Omental fat pad (tissue), 3 donors: ENCODE measurements at regions not wholly inside any gene's neighbourhood (a gene's known extent, or its start where the extent isn't known, plus 50 kb on each side); places are given as distances from the start of the nearest gene placed in this dataset.

Experiments used
- ATAC-seq: fragments of 150-250 bp; one replicate; pipeline ENCODE4 v1.9.1; 2016; ENCODE audit warnings: mild to moderate bottlenecking, moderate library complexity; ENCODE audit not compliant: low FRiP score
- DNase-seq: peaks from one replicate; pipeline ENCODE4 v3.0.0-alpha.2; 2019; ENCODE audit warnings: low spot score
- TF ChIP-seq, protein P1 (sequence below), 3 donors: fragments of 450-650 bp; IDR thresholded peaks; one replicate each; pipeline ENCODE4 v1.5.1; 2016 to 2017; ENCODE audit warnings: antibody characterized with exemption in 3 of 3, mild to moderate bottlenecking in 3 of 3, moderate library complexity in 2 of 3

DNA sequence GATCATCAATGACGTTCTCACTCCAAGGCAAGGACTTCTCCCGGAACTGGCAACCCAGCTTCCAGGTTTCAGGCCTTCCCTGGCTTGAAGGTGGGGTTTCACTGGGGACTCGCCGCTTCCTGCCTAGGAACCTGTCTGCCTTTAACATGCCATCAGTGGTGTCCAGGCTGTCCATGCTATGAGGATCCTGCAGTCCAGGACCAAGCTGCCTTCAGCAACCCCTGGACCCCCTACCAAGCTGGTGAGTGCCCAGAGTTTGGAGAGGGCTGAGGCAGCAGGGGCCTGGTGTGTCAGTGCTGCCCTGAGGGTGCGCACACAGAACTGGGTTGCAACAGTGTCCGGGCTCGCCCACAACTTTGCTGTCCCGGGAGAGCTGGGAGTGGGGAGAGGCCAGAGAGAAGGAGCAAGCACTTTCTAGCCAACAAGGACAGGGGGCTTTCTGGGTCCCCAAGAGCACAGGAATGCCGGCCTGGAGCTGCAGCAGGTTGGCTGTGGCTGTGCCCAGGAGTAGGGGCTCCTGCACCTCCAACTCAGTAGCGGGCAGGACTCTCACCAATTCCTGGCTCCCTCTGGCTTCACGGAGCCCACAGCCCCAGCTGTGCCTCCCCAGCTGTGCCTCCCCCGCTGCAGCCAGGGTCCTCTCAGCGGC is 1563.2 kb upstream of the MIR17HG start:
- ATAC-seq (no peak), DNase-seq (no peak)
- TF ChIP-seq, protein P1, sequence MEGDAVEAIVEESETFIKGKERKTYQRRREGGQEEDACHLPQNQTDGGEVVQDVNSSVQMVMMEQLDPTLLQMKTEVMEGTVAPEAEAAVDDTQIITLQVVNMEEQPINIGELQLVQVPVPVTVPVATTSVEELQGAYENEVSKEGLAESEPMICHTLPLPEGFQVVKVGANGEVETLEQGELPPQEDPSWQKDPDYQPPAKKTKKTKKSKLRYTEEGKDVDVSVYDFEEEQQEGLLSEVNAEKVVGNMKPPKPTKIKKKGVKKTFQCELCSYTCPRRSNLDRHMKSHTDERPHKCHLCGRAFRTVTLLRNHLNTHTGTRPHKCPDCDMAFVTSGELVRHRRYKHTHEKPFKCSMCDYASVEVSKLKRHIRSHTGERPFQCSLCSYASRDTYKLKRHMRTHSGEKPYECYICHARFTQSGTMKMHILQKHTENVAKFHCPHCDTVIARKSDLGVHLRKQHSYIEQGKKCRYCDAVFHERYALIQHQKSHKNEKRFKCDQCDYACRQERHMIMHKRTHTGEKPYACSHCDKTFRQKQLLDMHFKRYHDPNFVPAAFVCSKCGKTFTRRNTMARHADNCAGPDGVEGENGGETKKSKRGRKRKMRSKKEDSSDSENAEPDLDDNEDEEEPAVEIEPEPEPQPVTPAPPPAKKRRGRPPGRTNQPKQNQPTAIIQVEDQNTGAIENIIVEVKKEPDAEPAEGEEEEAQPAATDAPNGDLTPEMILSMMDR (IDR thresholded peaks at IDR 0.05): no peak

DNA sequence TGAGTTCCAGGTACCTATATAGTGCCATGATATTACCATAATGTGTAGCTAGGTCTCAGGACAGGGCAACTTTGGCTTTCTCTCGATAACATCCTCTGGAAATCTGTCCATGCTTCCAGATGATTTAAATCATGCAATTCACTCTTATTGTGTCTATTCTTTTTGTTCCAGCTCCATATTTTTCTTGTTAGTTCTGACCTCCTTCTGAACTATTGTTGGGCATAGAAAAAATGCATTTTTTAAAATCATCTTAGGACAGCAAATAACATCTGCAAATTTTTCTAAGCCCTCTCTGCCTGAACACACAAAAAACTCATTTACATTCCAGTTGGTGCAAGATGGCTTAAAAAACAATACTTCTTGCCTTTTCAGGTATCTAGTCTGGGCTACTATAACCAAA is 1561.0 kb upstream of the MIR17HG start:
- TF ChIP-seq, protein P1 (IDR thresholded peaks at IDR 0.05): no peak
- no peak for ATAC-seq
- no peak for DNase-seq

DNA sequence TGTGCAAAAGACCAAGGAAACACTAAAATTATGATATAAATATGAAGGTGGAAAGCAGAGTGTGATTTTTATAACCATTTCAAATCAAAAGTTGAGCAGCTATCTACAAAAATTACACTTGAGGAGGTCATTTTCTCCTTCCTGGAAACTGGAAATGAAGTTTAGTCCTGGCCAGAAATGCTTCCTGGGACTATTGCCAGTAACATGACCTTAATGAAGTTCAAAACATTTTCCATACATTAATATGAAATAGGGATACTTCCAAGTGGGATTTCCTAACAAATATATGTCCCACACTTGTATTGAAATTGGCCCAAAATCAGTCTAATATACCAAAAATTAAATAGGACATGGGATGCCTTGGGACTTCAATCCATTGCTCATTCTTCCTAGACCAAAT is 1556.8 kb upstream of the MIR17HG start:
- ATAC-seq (no peak), DNase-seq (no peak)
- TF ChIP-seq, protein P1 (IDR thresholded peaks at IDR 0.05): no peak

DNA sequence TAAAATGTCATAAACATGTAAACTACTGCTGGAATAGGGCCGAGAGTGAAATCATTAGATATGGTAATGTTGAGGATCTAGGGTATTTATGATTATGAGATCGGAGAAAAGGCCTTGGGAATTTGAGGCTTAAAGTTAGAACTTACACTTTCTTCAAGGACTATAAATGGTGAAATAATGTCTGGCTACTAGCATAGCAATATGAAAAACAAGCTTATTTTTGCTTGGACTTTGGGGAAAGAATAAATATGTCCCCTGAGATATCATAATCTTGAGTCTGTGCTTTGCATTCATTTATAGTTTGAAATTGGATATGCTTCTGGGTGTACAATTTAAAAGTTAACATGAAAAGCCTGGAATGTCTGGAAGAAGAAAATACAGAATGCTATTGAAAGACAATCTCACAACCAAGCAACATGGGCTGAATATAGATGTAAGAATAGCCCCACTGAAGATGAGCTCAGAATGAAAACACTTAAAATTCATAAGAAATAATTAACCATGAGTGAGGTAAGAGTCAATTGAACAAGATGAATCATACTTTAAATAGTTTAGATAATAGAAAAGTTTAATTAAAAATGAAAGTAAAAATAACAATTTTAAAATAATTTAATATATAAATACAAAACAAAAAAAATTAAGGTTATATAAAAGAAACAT is 1555.4 kb upstream of the MIR17HG start:
- ATAC-seq: no peak
- TF ChIP-seq, protein P1 (IDR thresholded peaks at IDR 0.05): no peak
- DNase-seq: no peak

DNA sequence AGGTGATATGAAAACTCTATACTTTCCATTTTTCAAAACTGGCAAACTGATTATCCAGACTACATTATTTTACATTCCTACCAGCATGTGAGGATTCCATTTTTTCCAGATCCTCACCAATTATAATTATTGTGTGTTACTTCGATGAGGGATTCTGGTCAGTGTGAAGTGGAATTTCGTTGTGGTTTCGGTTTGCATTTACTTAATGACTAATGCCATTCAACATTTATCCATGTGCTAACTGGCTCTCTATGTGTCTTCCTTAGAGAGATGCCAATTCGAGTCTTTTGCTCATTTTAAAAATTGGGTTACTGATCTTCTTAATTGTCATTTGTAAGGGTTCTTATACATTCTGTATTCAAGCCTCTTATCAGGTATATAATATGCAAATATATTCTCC is 1551.3 kb upstream of the MIR17HG start:
- DNase-seq: no peak
- TF ChIP-seq, protein P1 (IDR thresholded peaks at IDR 0.05): no peak
- ATAC-seq: no peak

DNA sequence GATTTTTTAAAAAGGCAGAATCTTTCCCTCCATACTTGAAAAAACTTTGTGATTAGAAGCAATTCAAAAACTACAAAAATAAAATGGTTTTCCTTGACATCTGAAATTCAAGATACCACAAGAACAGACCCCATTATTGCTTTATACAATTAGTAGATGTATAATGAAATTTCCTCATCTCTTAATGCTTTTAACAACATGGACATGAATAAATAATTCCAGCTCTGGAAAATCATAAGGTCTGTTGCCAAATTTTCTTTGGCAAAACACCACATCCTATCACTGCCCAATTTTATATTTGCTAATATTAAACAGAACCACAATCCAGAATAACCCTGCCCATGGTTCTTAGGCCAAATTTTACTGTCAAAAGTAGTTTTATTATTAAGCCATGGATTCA is 1543.6 kb upstream of the MIR17HG start:
- TF ChIP-seq, protein P1 (IDR thresholded peaks at IDR 0.05): no peak
- DNase-seq (no peak), ATAC-seq (no peak)

DNA sequence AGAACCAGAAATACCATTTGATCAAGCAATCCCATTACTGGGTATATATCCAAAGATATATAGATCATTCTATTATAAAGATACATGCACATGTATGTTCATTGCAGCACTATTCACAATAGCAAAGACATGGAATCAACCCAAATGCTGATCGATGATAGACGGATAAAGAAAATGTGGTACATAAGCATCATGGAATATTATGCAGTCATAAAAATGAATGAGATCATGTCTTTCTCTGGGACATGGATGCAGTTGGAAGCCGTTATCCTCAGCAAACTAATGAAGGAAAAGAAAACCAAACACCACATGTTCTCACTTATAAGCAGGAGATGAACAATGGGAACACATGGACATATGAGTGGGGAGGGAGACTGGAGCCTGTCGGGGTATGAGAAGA is 1540.9 kb upstream of the MIR17HG start:
- DNase-seq: no peak
- no peak for ATAC-seq
- TF ChIP-seq, protein P1 (IDR thresholded peaks at IDR 0.05): no peak
